BJ (cell line): ENCODE measurements at regions not wholly inside any gene's neighbourhood (a gene's known extent, or its start where the extent isn't known, plus 50 kb on each side); places are given as distances from the start of the nearest gene placed in this dataset.

Experiments used
- CTCF ChIA-PET: fragments of 350-600 bp; formaldehyde crosslinking; extraction: SDS; loops from one replicate; lab custom pipeline; 2021; ENCODE audit warnings: antibody characterized with exemption, inconsistent platforms; lab: Yijun Ruan, JAX
- POLR2A ChIA-PET: fragments of 300-600 bp; sonication (Branson Sonifier 250); formaldehyde crosslinking; extraction: SDS; loops from one replicate; lab custom pipeline; 2021; ENCODE audit warnings: antibody characterized with exemption; lab: Charles Lee
- DNase-seq: peaks from one replicate; pipeline ENCODE4 v3.0.0-alpha.2; 2011; ENCODE audit warnings: low read depth
- H3K27me3 ChIP-seq: 2 replicates; pipeline ENCODE4 v1.6.0; 2011; ENCODE audit warnings: low read length; ENCODE audit not compliant: control insufficient read depth, insufficient read depth
- H3K36me3 ChIP-seq: 2 replicates; pipeline ENCODE4 v1.5.1; 2011; ENCODE audit warnings: low read length; ENCODE audit not compliant: control insufficient read depth, insufficient read depth
- H3K4me3 ChIP-seq: 2 replicates; pipeline ENCODE4 v1.5.1; 2011; ENCODE audit warnings: low read depth, mild to moderate bottlenecking, control low read depth, low read length
- TF ChIP-seq, protein P1 (sequence below): IDR thresholded peaks from 2 replicates; pipeline ENCODE4 v1.5.1; 2011; ENCODE audit warnings: low read depth, mild to moderate bottlenecking, control low read depth, inconsistent platforms, low read length, moderate library complexity; ENCODE audit not compliant: insufficient read depth

GRCh38 chr2:207385076-207385475, 144.7 kb upstream of the CREB1 start:
- TF ChIP-seq, protein P1, sequence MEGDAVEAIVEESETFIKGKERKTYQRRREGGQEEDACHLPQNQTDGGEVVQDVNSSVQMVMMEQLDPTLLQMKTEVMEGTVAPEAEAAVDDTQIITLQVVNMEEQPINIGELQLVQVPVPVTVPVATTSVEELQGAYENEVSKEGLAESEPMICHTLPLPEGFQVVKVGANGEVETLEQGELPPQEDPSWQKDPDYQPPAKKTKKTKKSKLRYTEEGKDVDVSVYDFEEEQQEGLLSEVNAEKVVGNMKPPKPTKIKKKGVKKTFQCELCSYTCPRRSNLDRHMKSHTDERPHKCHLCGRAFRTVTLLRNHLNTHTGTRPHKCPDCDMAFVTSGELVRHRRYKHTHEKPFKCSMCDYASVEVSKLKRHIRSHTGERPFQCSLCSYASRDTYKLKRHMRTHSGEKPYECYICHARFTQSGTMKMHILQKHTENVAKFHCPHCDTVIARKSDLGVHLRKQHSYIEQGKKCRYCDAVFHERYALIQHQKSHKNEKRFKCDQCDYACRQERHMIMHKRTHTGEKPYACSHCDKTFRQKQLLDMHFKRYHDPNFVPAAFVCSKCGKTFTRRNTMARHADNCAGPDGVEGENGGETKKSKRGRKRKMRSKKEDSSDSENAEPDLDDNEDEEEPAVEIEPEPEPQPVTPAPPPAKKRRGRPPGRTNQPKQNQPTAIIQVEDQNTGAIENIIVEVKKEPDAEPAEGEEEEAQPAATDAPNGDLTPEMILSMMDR, result no peak
- no peak overlapping the region for H3K4me3 ChIP-seq
- CTCF ChIA-PET, result no interaction called here
- H3K27me3 ChIP-seq, result no peaks in the 10 kb centered on the region
- H3K36me3 ChIP-seq, result no peaks in the 10 kb centered on the region
- no peak for DNase-seq
- POLR2A ChIA-PET, result no interaction called here

DNA sequence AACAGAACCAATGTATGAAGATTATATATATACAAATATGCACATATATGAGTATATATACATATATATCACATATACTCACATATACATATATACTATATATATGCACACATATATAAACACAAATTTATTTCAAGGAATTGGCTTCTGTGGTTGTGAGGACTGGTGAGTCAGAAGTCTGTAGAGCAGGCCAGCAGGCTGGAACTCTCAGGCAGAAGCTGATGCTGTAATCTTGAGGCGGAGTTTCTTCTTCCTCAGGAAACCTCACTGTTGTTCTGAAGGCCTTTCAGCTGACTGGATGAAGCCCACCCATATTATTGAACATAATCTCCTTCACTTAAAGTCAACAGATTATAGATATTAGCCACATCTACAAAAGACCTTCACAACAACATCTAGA, 143.9 kb upstream of the CREB1 start:
- Histone ChIP-seq H3K4me3 (no peak overlapping the region), H3K27me3 (no peaks in the 10 kb centered on the region), H3K36me3 (no peaks in the 10 kb centered on the region)
- ChIA-PET POLR2A (no interaction called here), CTCF (no interaction called here)
- TF ChIP-seq, protein P1, result no peak
- no peak for DNase-seq

- Histone ChIP-seq H3K4me3 (no peak overlapping the region), H3K27me3 (no peaks in the 10 kb centered on the region), H3K36me3 (no peaks in the 10 kb centered on the region)
- CTCF ChIA-PET, result no interaction called here
- POLR2A ChIA-PET, result no interaction called here
- DNase-seq, result no peak
- TF ChIP-seq, protein P1, result no peak
These were observed 142.7 kb upstream of the CREB1 start for GRCh38 chr2:207387001-207387571.

DNA sequence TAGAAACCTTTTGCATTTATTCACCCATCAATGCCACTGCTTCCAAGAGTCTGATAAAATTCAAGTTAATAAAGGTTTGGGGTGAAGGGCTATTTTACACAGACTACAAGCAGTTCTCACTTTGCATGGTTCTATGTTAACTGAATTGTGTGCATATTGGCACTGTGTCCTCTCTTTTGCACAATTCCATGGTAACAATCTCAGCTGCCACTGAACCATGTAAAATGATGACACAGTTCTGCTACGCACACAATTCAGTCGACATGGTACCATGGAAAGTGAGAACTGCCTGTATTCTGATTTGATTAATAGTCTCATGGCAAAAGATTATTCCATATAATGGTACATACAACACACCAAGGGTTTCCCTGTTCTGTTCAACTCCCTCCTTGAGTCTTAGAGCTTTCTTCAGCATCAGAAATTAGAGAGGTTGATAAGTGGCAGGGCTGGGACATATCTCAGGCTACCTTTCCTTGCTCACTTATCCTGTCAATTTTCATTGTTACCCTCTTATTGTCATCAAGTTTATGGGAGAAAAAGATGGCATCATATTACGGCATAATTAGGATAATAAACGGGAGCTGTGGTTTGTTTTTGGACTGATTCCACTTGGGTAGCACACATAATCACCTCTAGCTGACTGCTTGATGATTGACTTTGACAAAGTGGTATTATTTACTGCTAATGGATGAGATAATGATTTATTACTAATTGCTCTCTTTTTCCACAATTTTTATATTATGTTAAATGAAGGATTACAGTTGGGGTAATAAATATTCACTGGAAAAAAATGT, 139.3 kb upstream of the CREB1 start:
- Histone ChIP-seq H3K4me3 (no peak overlapping the region), H3K36me3 (no peaks in the 10 kb centered on the region), H3K27me3 (no peaks in the 10 kb centered on the region)
- TF ChIP-seq, protein P1, result no peak
- no peak for DNase-seq
- ChIA-PET POLR2A (no interaction called here), CTCF (no interaction called here)

DNA sequence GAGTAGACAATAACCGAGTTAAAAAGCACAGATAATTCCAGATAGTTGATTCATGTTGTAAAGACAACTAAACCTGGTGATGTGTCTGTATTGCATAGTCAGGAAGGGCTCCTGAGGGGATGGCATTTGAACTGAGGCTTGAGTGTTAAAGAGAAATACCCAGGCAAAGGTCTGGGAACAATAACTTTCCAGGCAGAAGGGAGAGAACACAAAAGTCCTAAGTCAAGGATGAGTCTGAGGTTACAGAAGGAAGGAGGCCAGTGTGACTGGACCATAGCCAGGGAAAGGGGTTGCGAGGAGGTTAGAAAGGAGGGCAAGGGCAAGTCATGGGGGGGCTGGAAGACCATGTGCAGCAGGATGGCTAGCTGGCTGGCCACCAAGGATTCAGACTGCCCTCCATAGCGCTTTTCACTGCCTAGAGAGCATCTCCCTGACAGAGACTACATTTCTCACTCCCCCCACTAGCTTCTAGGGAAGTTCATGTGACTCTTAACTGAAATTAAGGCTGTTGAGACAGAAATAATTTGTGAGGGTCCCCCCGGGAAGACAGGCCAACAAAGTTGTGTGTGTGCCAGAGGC, 135.5 kb upstream of the CREB1 start:
- CTCF ChIA-PET, result no interaction called here
- TF ChIP-seq, protein P1, result no peak
- no peaks in the 10 kb centered on the region for H3K27me3 ChIP-seq
- DNase-seq, result no peak
- no peak overlapping the region for H3K4me3 ChIP-seq
- POLR2A ChIA-PET, result interaction anchor here (1.2 kb wide), 1 partner anchor 227 kb away, joined by 3 read pairs; no protein-coding TSS in a partner anchor
- H3K36me3 ChIP-seq, result no peaks in the 10 kb centered on the region
